ENCODE measurements at regions not wholly inside any gene's neighbourhood (a gene's known extent, or its start where the extent isn't known, plus 50 kb on each side); places are given as distances from the start of the nearest gene placed in this dataset.

- TF ChIP-seq POLR2AphosphoS5 (IDR thresholded peaks at IDR 0.05; ENCODE audit: borderline replicate concordance, low read depth, low read length) = no peak
- no peak for TF ChIP-seq EZH2 (IDR thresholded peaks at IDR 0.05)
These were observed 227.5 kb downstream of the PRL start for GRCh38 chr6:22069306-22069800.
